Vagina (tissue), 2 donors: ENCODE measurements at regions not wholly inside any gene's neighbourhood (a gene's known extent, or its start where the extent isn't known, plus 50 kb on each side); places are given as distances from the start of the nearest gene placed in this dataset.

Experiments used
- CTCF ChIP-seq, 3 experiments: fragments of 450-650 bp in 2 of 3; fragments of 200-600 bp in 1 of 3; sonication (generic) in 1 of 3; IDR thresholded peaks; one replicate each; pipeline ENCODE4 v1.5.1; 2017 to 2019; ENCODE audit warnings: antibody characterized with exemption in 3 of 3, mild to moderate bottlenecking in 2 of 3, moderate library complexity in 2 of 3
- POLR2AphosphoS5 ChIP-seq, 2 donors: sonication (generic); formaldehyde crosslinking; IDR thresholded peaks; one replicate each; pipeline ENCODE4 v1.9.0; 2017; ENCODE audit warnings: antibody characterized with exemption in 2 of 2, mild to moderate bottlenecking in 2 of 2, low read depth in 1 of 2; ENCODE audit not compliant: insufficient read depth in 1 of 2

DNA sequence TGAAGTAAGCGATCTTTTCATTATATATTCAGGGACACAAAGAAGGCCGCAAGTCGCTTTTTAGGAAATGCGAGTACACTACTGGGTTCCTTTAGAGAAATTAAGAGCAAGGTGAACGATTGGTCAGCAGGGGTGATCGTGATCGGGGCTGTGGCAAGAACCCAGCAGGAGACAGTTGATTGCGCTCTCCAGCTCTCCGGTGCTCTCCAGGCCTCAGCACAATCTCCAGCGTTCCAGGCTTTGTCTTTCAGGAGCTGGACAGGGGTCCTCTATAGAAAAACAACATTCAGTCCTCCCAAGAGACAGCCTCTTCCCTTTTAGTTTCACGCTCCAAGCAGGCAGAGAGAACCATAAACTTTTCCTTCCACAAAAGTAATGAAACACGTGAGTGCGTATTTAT is 170.5 kb upstream of the KLF6 start:
- TF ChIP-seq CTCF (IDR thresholded peaks at IDR 0.05) = no peak
- TF ChIP-seq POLR2AphosphoS5 (IDR thresholded peaks at IDR 0.05; ENCODE audit: insufficient read depth in 1 of 2, low read depth in 1 of 2) = no peak
